LNCAP (cell line): ENCODE measurements at regions not wholly inside any gene's neighbourhood (a gene's known extent, or its start where the extent isn't known, plus 50 kb on each side); places are given as distances from the start of the nearest gene placed in this dataset.

Experiments used
- CTCF ChIP-seq: fragments of 450-650 bp; IDR thresholded peaks from 2 replicates; pipeline ENCODE4 v1.5.1; 2017; ENCODE audit warnings: mild to moderate bottlenecking

DNA sequence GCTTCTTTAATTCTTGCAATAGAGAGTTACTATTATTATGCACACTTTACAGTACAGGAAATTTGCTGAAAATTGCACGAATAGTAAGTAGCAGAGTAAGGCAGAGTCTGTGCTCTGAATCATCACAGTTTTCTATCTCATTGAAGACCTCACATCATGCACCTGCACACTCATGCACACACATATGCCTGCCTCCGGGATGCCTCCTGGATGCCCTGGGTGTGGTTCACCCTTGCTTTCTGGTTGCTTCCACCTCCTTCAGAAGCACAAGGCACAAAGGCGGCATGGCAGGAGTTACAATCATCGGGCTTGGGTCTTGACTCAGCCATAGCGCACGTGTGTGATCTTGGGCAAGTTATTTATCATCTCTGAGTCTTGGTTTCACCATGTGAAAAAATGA is 564.0 kb downstream of the VRK1 start:
- no peak for TF ChIP-seq CTCF

- no peak for TF ChIP-seq CTCF
Observed at GRCh38 chr14:97361958-97362357, 564.8 kb downstream of the VRK1 start.

DNA sequence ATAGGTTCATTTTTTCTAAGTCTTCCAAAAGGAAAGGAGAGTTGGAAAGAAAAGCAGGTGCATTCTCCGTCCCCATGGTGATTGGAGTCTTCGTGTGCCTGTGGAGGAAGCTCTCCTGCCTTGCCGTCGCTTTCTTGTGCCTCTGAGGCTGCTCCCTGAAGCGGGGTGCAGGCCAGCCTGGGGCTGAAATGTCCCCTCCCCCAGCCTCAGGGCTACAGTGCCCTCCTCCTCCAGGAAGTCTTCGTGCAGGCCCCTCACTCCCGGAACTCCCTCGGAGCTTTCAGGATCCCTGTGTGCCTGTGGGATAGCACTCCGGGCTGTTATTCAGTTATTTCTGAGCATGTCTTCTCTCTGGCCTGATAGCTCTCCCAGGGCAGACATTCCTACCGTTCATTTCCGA is 569.2 kb downstream of the VRK1 start:
- no peak for TF ChIP-seq CTCF

- no peak for TF ChIP-seq CTCF
Observed at GRCh38 chr14:97367278-97367677, 570.1 kb downstream of the VRK1 start.

GRCh38 chr14:97368049-97368448 is 570.9 kb downstream of the VRK1 start:
- TF ChIP-seq CTCF, result no peak

DNA sequence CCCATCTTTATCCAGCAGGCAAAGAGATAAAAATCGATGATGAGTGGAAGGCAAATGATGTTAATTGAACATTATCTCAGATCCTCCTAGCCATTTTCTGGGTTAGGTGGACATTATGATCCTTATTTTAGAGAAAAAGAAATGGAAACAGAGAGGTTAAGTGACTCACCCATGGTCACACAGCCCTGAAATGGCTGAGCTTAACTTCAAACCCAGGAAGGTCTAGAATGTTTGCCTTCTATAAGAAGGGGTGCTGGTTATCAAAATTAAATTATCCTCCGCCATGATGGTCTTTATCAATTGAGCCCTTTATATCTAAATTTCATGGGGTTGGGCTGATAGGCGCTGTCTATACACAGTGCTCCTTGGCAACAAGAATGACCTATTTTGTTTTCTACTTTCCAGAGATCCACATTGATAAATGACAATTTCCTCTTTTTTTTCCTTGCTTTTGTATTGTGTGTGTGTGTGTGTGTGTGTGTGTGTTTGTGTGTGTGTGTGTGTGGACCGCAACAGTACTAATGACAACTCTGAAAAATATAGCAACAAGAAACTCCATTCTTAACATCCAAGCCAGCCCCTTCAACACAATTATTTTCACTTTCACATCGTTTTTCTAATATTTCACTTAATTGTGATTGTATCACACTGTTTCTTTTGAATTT is 571.9 kb downstream of the VRK1 start:
- no peak for TF ChIP-seq CTCF

- no peak for TF ChIP-seq CTCF
Observed at GRCh38 chr14:97369901-97370300, 572.7 kb downstream of the VRK1 start.

DNA sequence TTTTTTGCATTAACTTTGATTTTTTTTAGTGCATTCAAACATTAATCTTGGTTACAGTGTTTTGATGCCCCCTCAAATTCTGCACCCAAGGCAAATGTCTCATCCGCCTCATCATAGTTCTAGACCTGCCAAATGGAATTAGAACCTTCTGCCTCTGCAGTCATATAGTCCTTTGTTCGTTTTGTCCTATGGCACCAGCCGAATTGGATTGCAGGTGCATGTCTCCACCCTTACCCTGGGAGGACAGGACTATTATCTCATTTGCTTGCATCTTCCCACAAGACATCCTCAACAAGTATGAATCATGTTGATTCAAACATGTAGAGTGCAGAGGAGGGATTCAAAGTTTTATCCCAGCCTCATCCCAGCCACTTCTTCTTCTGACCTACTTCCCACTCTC is 579.1 kb downstream of the VRK1 start:
- TF ChIP-seq CTCF, result no peak
